Transverse colon (tissue), 4 donors: ENCODE measurements at regions not wholly inside any gene's neighbourhood (a gene's known extent, or its start where the extent isn't known, plus 50 kb on each side); places are given as distances from the start of the nearest gene placed in this dataset.

Experiments used
- DNase-seq: peaks from one replicate; pipeline ENCODE4 v3.0.0-alpha.2; 2019
- H3K27ac ChIP-seq, 4 donors: fragments of 200-600 bp; sonication (generic); 2 replicates each; pipeline ENCODE4 v1.5.1; 2016 to 2018; ENCODE audit warnings: inconsistent platforms in 4 of 4
- H3K27me3 ChIP-seq: fragments of 200-600 bp; sonication (generic); 2 replicates; pipeline ENCODE4 v1.5.1; 2017; ENCODE audit warnings: inconsistent platforms
- H3K36me3 ChIP-seq, 4 donors: fragments of 200-600 bp; sonication (generic); 2 replicates each; pipeline ENCODE4 v1.5.1; 2017 to 2019; ENCODE audit warnings: inconsistent platforms in 4 of 4
- H3K4me1 ChIP-seq, 4 donors: fragments of 200-600 bp; sonication (generic); 2 replicates each; pipeline ENCODE4 v1.5.1; 2017 to 2020; ENCODE audit warnings: inconsistent platforms in 4 of 4
- H3K4me3 ChIP-seq, 4 donors: fragments of 200-600 bp; sonication (generic); 1 replicate in 1 of 4; 2 replicates in 3 of 4; pipeline versions ENCODE4 v1.5.1 to v1.6.1; 2017 to 2019; ENCODE audit warnings: inconsistent platforms in 4 of 4
- H3K9me3 ChIP-seq, 2 donors: fragments of 200-600 bp; sonication (generic); 2 replicates each; pipeline ENCODE4 v1.5.1; 2017 to 2019; ENCODE audit warnings: inconsistent platforms in 2 of 2
- CTCF ChIP-seq, 5 experiments: fragments of 200-600 bp in 3 of 5; fragments of 450-650 bp in 2 of 5; sonication (generic) in 3 of 5; IDR thresholded peaks; 1 replicate in 2 of 5; 2 replicates in 3 of 5; pipeline ENCODE4 v1.5.1; 2016 to 2017; ENCODE audit warnings: antibody characterized with exemption in 5 of 5, inconsistent platforms in 3 of 5, mild to moderate bottlenecking in 2 of 5, moderate library complexity in 1 of 5
- EP300 ChIP-seq: sonication (generic); formaldehyde crosslinking; IDR thresholded peaks from one replicate; pipeline ENCODE4 v1.6.1; 2017; ENCODE audit warnings: antibody characterized with exemption, low read depth
- POLR2A ChIP-seq: fragments of 450-650 bp; IDR thresholded peaks from one replicate; pipeline ENCODE4 v1.6.1; 2016; ENCODE audit warnings: antibody characterized with exemption, mild to moderate bottlenecking, moderate library complexity
- POLR2AphosphoS5 ChIP-seq, 3 donors: sonication (generic); formaldehyde crosslinking; IDR thresholded peaks; one replicate each; pipeline ENCODE4 v1.6.1; 2016; ENCODE audit warnings: antibody characterized with exemption in 3 of 3
- WGBS, 2 donors: methylation state at CpG; one replicate each; pipeline ENCODE4 v1.1.5; 2018; ENCODE audit warnings: low coverage in 1 of 2; 5-methylcytosine and 5-hydroxymethylcytosine counted together
- in situ Hi-C, 4 donors: fragments of 200-750 bp; cut with MboI; loops; one replicate each; pipeline versions ENCODE4 v1.15.0 to v1.15.1; 2017; ENCODE audit warnings: low sequenced_read_pairs in 3 of 4, low pct_ligation_motif_present in 1 of 4, low pct_unique_long_range_greater_than_20kb in 1 of 4
- intact Hi-C: fragments of 100-400 bp; cut with DNase I; formaldehyde crosslinking; loops from one replicate; pipeline ENCODE4 v1.15.1; 2023; ENCODE audit warnings: low total_unique reads

GRCh38 chr18:72638376-72638775 is 94.2 kb upstream of the CBLN2 start:
- no peak for TF ChIP-seq CTCF (IDR thresholded peaks at IDR 0.05)
- TF ChIP-seq POLR2A = no peak
- Histone ChIP-seq H3K4me3 (no peak overlapping the region), H3K4me1 (no peaks in the 10 kb centered on the region), H3K36me3 (no peaks in the 10 kb centered on the region), H3K27me3 (no peaks in the 10 kb centered on the region), H3K9me3 (no peaks in the 10 kb centered on the region), H3K27ac (no peak overlapping the region)
- in situ Hi-C loops (no loop called here), intact Hi-C loops (no loop called here)
- 90 to 92% methylated on average over 3 of the region's 3 CpGs for WGBS, 2 donors
- no peak for DNase-seq

- H3K27me3 ChIP-seq = no peaks in the 10 kb centered on the region
- no peaks in the 10 kb centered on the region for H3K36me3 ChIP-seq
- 78 to 83% methylated on average over 10 of the region's 10 CpGs for WGBS, 2 donors
- no peaks in the 10 kb centered on the region for H3K9me3 ChIP-seq
- H3K4me3 ChIP-seq = no peak overlapping the region
- no peaks in the 10 kb centered on the region for H3K4me1 ChIP-seq
- no peak overlapping the region for H3K27ac ChIP-seq
- in situ Hi-C loops = no loop called here
- DNase-seq = no peak
- intact Hi-C loops = no loop called here
- TF ChIP-seq POLR2A (no peak), EP300 (no peak)
These were observed 93.6 kb upstream of the CBLN2 start for GRCh38 chr18:72637721-72638120.

DNA sequence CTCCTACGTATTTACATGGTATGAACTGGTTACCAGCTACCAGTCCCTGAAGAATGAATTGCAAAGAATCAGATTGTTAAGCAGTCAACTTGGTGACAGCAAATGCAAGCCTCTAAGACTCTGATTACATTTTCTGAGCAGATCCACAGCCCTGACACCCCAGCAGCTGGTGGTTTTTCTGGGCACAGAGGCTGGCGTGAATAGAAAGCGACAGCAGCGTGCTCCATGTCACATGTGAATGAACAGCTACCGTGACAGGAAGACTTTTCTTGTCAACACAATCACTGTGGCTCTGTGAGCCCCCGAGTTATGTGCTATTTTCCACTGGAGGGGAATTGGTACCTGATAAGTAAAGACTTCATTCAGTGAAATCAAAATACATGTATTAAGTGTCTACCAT is 93.2 kb upstream of the CBLN2 start:
- Histone ChIP-seq H3K4me3 (no peak overlapping the region), H3K36me3 (no peaks in the 10 kb centered on the region), H3K9me3 (no peaks in the 10 kb centered on the region), H3K27ac (no peak overlapping the region), H3K27me3 (no peaks in the 10 kb centered on the region), H3K4me1 (no peaks in the 10 kb centered on the region)
- intact Hi-C loops (no loop called here), in situ Hi-C loops (no loop called here)
- WGBS, 2 donors = 78 to 83% methylated on average over 1 to 6 of the region's 6 CpGs
- DNase-seq = no peak
- TF ChIP-seq CTCF (IDR thresholded peaks at IDR 0.05) (no peak), POLR2AphosphoS5 (IDR thresholded peaks at IDR 0.05) (no peak), POLR2A (no peak), EP300 (no peak)

DNA sequence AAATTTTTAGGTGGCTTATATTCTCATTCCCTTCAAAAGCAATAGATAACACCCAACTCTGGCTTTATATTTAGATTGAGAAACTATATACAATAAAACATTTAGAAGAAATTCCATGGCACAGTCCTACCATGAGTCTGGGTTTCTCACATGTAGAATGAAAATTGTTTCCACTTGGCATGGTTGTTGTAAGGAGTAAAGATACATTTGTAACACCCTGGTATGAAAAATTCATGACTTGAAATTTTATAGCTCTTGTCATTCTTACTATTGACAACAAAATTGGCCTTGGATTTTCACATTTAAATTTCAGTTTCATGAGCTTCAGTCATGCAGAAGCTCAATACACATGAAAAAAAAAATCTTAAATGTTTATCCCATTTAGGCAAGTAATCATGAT is 92.5 kb upstream of the CBLN2 start:
- Histone ChIP-seq H3K27me3 (no peaks in the 10 kb centered on the region), H3K36me3 (no peaks in the 10 kb centered on the region), H3K4me3 (no peak overlapping the region), H3K4me1 (no peaks in the 10 kb centered on the region), H3K27ac (no peak overlapping the region), H3K9me3 (no peaks in the 10 kb centered on the region)
- intact Hi-C loops = no loop called here
- in situ Hi-C loops = no loop called here
- no peak for DNase-seq
- TF ChIP-seq POLR2A = no peak
- no peak for TF ChIP-seq EP300
- TF ChIP-seq CTCF (IDR thresholded peaks at IDR 0.05) = no peak
- TF ChIP-seq POLR2AphosphoS5 (IDR thresholded peaks at IDR 0.05) = no peak

- Histone ChIP-seq H3K27me3 (no peaks in the 10 kb centered on the region), H3K27ac (no peak overlapping the region), H3K4me1 (no peaks in the 10 kb centered on the region), H3K4me3 (no peak overlapping the region), H3K9me3 (no peaks in the 10 kb centered on the region), H3K36me3 (no peaks in the 10 kb centered on the region)
- WGBS, 2 donors = 48 to 59% methylated on average over 2 of the region's 2 CpGs
- in situ Hi-C loops (no loop called here), intact Hi-C loops (no loop called here)
- no peak for TF ChIP-seq POLR2A
- no peak for TF ChIP-seq CTCF (IDR thresholded peaks at IDR 0.05)
- no peak for TF ChIP-seq POLR2AphosphoS5 (IDR thresholded peaks at IDR 0.05)
- TF ChIP-seq EP300 = no peak
- DNase-seq = no peak
These were observed 90.4 kb upstream of the CBLN2 start for GRCh38 chr18:72634500-72634899.
